ENCODE measurements at regions not wholly inside any gene's neighbourhood (a gene's known extent, or its start where the extent isn't known, plus 50 kb on each side); places are given as distances from the start of the nearest gene placed in this dataset.

- TF ChIP-seq DNMT1 (IDR thresholded peaks at IDR 0.05) (no peak), RHOXF2B (CRISPR knock-in tag; conservative IDR thresholded peaks at IDR 0.05) (no peak), SOX6 (IDR thresholded peaks at IDR 0.05) (no peak), MYC (IDR thresholded peaks at IDR 0.05; ENCODE audit: low read depth, low read length) (no peak), MYC (CRISPR knock-in tag; IDR thresholded peaks at IDR 0.05; ENCODE audit: borderline replicate concordance, low read depth) (no peak), NCOR1 (IDR thresholded peaks at IDR 0.05) (no peak), ZNF76 (CRISPR knock-in tag; IDR thresholded peaks at IDR 0.05; ENCODE audit: borderline replicate concordance) (no peak), NELFE (IDR thresholded peaks at IDR 0.05; ENCODE audit: insufficient read depth, insufficient read length) (no peak)
- TF ChIP-seq, protein P1, sequence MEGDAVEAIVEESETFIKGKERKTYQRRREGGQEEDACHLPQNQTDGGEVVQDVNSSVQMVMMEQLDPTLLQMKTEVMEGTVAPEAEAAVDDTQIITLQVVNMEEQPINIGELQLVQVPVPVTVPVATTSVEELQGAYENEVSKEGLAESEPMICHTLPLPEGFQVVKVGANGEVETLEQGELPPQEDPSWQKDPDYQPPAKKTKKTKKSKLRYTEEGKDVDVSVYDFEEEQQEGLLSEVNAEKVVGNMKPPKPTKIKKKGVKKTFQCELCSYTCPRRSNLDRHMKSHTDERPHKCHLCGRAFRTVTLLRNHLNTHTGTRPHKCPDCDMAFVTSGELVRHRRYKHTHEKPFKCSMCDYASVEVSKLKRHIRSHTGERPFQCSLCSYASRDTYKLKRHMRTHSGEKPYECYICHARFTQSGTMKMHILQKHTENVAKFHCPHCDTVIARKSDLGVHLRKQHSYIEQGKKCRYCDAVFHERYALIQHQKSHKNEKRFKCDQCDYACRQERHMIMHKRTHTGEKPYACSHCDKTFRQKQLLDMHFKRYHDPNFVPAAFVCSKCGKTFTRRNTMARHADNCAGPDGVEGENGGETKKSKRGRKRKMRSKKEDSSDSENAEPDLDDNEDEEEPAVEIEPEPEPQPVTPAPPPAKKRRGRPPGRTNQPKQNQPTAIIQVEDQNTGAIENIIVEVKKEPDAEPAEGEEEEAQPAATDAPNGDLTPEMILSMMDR (IDR thresholded peaks at IDR 0.05 in 2 of 3, conservative IDR thresholded peaks at IDR 0.05 in 1 of 3; ENCODE audit: insufficient read depth in 2 of 3, low read depth in 1 of 3, low read length in 3 of 3) = no peak
- TF ChIP-seq, protein P2, sequence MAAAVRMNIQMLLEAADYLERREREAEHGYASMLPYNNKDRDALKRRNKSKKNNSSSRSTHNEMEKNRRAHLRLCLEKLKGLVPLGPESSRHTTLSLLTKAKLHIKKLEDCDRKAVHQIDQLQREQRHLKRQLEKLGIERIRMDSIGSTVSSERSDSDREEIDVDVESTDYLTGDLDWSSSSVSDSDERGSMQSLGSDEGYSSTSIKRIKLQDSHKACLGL (CRISPR knock-in tag; IDR thresholded peaks at IDR 0.05; ENCODE audit: borderline replicate concordance, poor library complexity, severe bottlenecking) = no peak
These were observed 106.7 kb upstream of the CCT8L2 start for GRCh38 chr22:16699326-16699725.

Data from K562 (cell line).